WERI-Rb-1 (cell line): ENCODE measurements at regions not wholly inside any gene's neighbourhood (a gene's known extent, or its start where the extent isn't known, plus 50 kb on each side); places are given as distances from the start of the nearest gene placed in this dataset.
"Not testable (repeated sequence)": the region's sequence is repeated elsewhere in the genome, so short reads cannot be mapped to it uniquely, and the experiment has no call there.

Experiments
- DNase-seq: peaks from one replicate; pipeline ENCODE4 v3.0.0-alpha.2; 2020
- H3K27ac ChIP-seq: fragments of 250-450 bp; sonication (Bioruptor Pico); 2 replicates; pipeline ENCODE4 v1.5.1; 2020; ENCODE audit warnings: mild to moderate bottlenecking, moderate library complexity
- H3K27me3 ChIP-seq: fragments of 250-450 bp; sonication (Bioruptor Pico); 2 replicates; pipeline ENCODE4 v1.5.1; 2021; ENCODE audit warnings: mild to moderate bottlenecking, low read depth, moderate library complexity; ENCODE audit not compliant: insufficient read depth, severe bottlenecking
- H3K36me3 ChIP-seq: fragments of 250-450 bp; sonication (Bioruptor Pico); 2 replicates; pipeline ENCODE4 v1.5.1; 2020; ENCODE audit warnings: mild to moderate bottlenecking, moderate library complexity
- H3K4me3 ChIP-seq: 2 replicates; pipeline ENCODE4 v1.5.1; 2011; ENCODE audit warnings: low read depth, mild to moderate bottlenecking, control low read depth, low read length
- H3K9me3 ChIP-seq: fragments of 250-450 bp; sonication (Bioruptor Pico); 2 replicates; pipeline ENCODE4 v1.5.1; 2021; ENCODE audit warnings: mild to moderate bottlenecking, moderate library complexity; ENCODE audit not compliant: severe bottlenecking
- CTCF ChIP-seq: IDR thresholded peaks from 2 replicates; pipeline ENCODE4 v1.5.1; 2011; ENCODE audit warnings: low read depth, mild to moderate bottlenecking, control low read depth, inconsistent platforms, low read length

GRCh38 chr14:52131640-52132320, 62.9 kb upstream of the NID2 start:
- Histone ChIP-seq H3K9me3 (peaks cover 6% of the 10 kb centered on the region), H3K27me3 (no peaks in the 10 kb centered on the region), H3K4me3 (no peak overlapping the region), H3K27ac (no peak overlapping the region), H3K36me3 (no peaks in the 10 kb centered on the region)
- peak; percentile 73 for TF ChIP-seq CTCF
- peak; percentile 86 for DNase-seq

DNA sequence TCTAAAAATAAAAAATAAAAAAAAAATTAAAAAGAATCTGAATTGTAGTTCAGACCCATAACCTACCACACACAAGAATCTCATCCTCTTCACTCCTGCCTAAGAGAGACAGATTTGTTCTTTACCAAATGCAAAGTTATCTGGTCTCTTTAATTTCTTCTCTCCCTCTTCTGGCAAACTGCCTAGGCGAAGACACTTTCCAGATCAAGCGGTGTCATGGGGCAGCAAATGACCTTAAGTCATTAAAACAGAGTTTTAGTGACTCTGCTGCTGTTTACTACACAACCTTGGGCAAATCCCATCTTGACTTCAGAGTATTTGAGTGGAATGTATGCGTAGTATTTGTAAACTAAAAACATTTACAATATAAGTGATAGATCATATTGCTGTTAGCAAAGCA, 60.9 kb upstream of the NID2 start:
- Histone ChIP-seq H3K4me3 (no peak overlapping the region), H3K36me3 (no peaks in the 10 kb centered on the region), H3K27me3 (no peaks in the 10 kb centered on the region), H3K9me3 (no peaks in the 10 kb centered on the region), H3K27ac (no peak overlapping the region)
- no peak for TF ChIP-seq CTCF
- DNase-seq: no peak

DNA sequence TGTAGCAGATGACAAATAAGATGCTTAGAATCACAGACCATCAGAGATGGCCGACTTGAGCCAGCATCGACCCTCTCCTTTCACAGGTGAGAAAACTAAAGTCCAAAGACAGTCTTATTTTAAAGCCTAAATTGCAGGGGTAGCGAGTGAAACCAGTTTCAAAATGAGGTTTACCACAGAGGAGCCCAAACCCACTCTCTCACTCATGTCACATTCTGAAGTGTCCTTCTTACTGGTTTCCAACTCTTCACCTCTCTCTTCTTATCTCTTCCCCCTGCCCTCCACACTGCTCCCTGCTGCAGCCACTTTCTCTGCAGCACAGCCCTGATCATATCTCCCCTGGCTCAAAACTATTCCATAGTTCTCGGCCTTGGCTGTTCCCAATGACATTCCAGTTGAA, 57.0 kb upstream of the NID2 start:
- H3K36me3 ChIP-seq: no peaks in the 10 kb centered on the region
- no peak for TF ChIP-seq CTCF
- no peaks in the 10 kb centered on the region for H3K27me3 ChIP-seq
- no peak overlapping the region for H3K27ac ChIP-seq
- H3K9me3 ChIP-seq: no peaks in the 10 kb centered on the region
- H3K4me3 ChIP-seq: no peak overlapping the region
- DNase-seq: no peak

DNA sequence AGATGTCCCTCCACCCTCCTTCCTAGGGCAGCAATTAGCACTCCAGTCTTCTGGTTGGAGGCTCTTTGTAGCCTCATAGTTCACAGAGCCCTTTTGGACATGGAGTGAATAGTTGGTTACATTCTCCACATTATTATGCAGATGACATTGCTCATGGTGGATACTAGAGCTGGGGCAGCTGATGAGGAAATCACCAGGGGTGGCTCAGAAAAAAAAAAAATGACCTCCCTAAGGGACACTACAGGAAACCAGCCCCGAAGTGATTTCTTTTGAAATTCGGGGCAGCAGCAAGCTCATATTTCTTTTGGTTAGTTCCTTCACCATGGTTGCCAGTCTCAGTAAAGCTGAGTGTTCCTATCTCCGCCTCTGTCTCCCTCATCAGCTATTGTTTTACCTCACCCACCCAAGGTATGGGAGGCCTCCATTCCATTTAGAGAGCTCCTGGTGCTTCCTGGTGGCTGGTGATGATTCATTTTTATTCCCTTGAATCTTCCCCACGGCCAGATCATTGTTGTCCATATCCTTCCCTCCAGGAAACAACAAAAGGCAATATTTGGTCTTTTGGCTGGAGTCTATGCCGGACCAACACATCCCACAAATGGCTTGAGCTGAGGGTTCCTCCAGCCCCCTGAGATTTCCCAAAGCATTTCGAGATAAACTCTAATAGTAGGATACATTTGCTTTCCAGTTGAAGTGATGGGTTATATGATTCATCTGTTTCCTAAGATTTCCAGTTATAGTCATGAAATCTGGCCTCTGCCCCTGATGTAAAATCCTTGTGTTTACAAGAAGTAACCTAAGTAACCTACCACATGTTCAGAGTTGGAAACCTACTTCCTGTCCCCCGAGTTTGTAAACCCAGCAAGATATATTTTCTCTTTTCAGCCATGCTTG, 56.2 kb upstream of the NID2 start:
- no peak for TF ChIP-seq CTCF
- Histone ChIP-seq H3K27me3 (no peaks in the 10 kb centered on the region), H3K27ac (no peak overlapping the region), H3K36me3 (no peaks in the 10 kb centered on the region), H3K4me3 (no peak overlapping the region), H3K9me3 (no peaks in the 10 kb centered on the region)
- no peak for DNase-seq

DNA sequence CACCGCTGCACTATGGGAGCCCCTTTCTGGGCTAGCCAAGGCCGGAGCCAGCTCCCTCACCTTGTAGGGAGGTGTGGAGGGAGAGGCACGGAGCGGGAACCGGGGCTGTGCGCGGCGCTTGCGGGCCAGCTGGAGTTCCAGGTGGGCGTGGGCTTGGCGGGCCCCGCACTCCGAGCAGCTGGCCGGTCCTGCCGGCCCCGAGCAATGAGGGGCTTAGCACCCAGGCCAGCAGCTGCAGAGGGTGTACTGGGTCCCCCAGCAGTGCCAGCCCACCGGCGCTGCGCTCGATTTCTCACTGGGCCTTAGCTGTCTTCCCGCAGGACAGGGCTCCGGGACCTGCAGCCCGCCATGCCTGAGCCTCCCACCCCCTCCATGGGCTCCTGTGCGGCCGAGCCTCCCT, 53.3 kb upstream of the NID2 start:
- H3K4me3 ChIP-seq, H3K27me3 ChIP-seq, H3K27ac ChIP-seq, H3K36me3 ChIP-seq, DNase-seq, H3K9me3 ChIP-seq: not testable (repeated sequence)

DNA sequence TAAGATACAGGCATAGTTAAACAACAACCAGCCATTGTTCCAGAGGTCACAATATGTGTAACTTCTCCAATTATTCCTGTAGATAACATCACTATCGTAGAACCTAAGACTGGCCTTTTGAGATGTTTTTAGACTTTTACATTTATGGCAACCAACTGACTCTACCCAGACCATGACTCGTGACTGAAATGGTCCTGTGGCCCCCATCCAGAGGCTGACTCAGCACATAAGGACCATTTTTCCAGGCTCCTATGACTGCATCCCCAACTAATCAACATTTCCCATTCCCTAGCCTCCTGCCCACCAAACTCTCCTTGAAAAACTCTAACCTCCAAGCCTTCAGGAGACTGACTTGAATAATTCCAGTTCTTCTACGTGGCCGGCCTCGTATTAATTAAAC, 52.6 kb upstream of the NID2 start:
- Histone ChIP-seq H3K36me3 (no peaks in the 10 kb centered on the region), H3K9me3 (no peaks in the 10 kb centered on the region), H3K4me3 (no peak overlapping the region), H3K27ac (no peak overlapping the region), H3K27me3 (no peaks in the 10 kb centered on the region)
- TF ChIP-seq CTCF: no peak
- DNase-seq: no peak
